Esophagus muscularis mucosa (tissue), 4 donors: ENCODE measurements at regions not wholly inside any gene's neighbourhood (a gene's known extent, or its start where the extent isn't known, plus 50 kb on each side); places are given as distances from the start of the nearest gene placed in this dataset.
A peak's percentile ranks its signal among the peaks of the same experiment; 100 is the strongest.

ENCODE experiments used
- DNase-seq: peaks from one replicate; pipeline ENCODE4 v3.0.0-alpha.2; 2017; ENCODE audit errors: extremely low spot score
- H3K27ac ChIP-seq, 4 donors: fragments of 200-600 bp; sonication (generic); replicated peaks in 1 of 4; 1 replicate in 3 of 4; 2 replicates in 1 of 4; pipeline ENCODE4 v1.5.1; 2016 to 2019; ENCODE audit warnings: mild to moderate bottlenecking in 1 of 4
- H3K27me3 ChIP-seq, 4 donors: fragments of 200-600 bp; sonication (generic); one replicate each; pipeline versions ENCODE4 v1.5.1 to v1.6.0; 2016 to 2019
- H3K36me3 ChIP-seq, 4 donors: fragments of 200-600 bp; sonication (generic); one replicate each; pipeline ENCODE4 v1.5.1; 2016 to 2019
- H3K4me1 ChIP-seq, 4 donors: fragments of 200-600 bp; sonication (generic); one replicate each; pipeline ENCODE4 v1.5.1; 2016 to 2019
- H3K4me3 ChIP-seq, 4 donors: fragments of 200-600 bp; sonication (generic); 1 replicate in 2 of 4; 2 replicates in 2 of 4; pipeline ENCODE4 v1.5.1; 2016 to 2019; ENCODE audit warnings: mild to moderate bottlenecking in 4 of 4, moderate library complexity in 1 of 4
- H3K9me3 ChIP-seq, 4 donors: fragments of 200-600 bp; sonication (generic); 1 replicate in 3 of 4; 2 replicates in 1 of 4; pipeline ENCODE4 v1.5.1; 2016 to 2019
- EP300 ChIP-seq: sonication (generic); formaldehyde crosslinking; IDR thresholded peaks from one replicate; pipeline ENCODE4 v1.6.1; 2017; ENCODE audit warnings: antibody characterized with exemption
- POLR2A ChIP-seq: fragments of 450-650 bp; IDR thresholded peaks from one replicate; pipeline ENCODE4 v1.6.1; 2017; ENCODE audit warnings: antibody characterized with exemption, moderate library complexity, mild to moderate bottlenecking, low read depth
- POLR2AphosphoS5 ChIP-seq, 2 donors: sonication (generic); formaldehyde crosslinking; IDR thresholded peaks; one replicate each; pipeline ENCODE4 v1.6.1; 2017; ENCODE audit warnings: antibody characterized with exemption in 2 of 2
- WGBS: methylation state at CpG from one replicate; pipeline ENCODE4 v1.1.5; 2018; 5-methylcytosine and 5-hydroxymethylcytosine counted together
- intact Hi-C: fragments of 100-400 bp; cut with DNase I; formaldehyde crosslinking; loops from one replicate; pipeline ENCODE4 v1.15.1; 2023
- TF ChIP-seq, protein P1 (sequence below), 3 experiments: fragments of 200-600 bp in 2 of 3; fragments of 450-650 bp in 1 of 3; sonication (generic) in 2 of 3; IDR thresholded peaks; one replicate each; pipeline ENCODE4 v1.5.1; 2017 to 2019; ENCODE audit warnings: antibody characterized with exemption in 3 of 3, mild to moderate bottlenecking in 2 of 3, moderate library complexity in 1 of 3

DNA sequence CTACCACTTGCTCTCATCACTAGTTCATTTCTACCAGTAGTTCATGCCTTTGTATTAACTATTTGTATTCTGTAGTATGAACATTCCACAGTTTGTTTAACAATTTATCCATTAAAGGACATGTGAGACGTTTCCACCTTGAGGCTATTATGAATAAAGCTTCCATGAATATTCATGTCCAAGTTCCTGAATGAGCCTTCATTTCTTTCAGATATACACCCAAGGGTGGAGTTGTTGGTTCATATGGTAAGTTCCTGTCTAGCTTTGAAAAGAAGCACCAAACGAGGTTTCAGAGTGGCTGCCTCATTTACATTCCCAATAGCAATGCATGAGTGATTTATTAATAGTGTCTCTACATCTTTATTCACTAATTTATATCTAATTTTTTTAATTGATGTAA lies 407.8 kb upstream of the C16orf82 start:
- DNase-seq = no peak

GRCh38 chr16:26664086-26664485 lies 402.6 kb upstream of the C16orf82 start:
- TF ChIP-seq, protein P1, sequence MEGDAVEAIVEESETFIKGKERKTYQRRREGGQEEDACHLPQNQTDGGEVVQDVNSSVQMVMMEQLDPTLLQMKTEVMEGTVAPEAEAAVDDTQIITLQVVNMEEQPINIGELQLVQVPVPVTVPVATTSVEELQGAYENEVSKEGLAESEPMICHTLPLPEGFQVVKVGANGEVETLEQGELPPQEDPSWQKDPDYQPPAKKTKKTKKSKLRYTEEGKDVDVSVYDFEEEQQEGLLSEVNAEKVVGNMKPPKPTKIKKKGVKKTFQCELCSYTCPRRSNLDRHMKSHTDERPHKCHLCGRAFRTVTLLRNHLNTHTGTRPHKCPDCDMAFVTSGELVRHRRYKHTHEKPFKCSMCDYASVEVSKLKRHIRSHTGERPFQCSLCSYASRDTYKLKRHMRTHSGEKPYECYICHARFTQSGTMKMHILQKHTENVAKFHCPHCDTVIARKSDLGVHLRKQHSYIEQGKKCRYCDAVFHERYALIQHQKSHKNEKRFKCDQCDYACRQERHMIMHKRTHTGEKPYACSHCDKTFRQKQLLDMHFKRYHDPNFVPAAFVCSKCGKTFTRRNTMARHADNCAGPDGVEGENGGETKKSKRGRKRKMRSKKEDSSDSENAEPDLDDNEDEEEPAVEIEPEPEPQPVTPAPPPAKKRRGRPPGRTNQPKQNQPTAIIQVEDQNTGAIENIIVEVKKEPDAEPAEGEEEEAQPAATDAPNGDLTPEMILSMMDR (IDR thresholded peaks at IDR 0.05) = no peak
- no peak for TF ChIP-seq POLR2A
- no peak for TF ChIP-seq POLR2AphosphoS5 (IDR thresholded peaks at IDR 0.05)
- no peak for TF ChIP-seq EP300
- intact Hi-C loops = no loop called here

More for the DNA sequence above, 407.8 kb upstream of the C16orf82 start:
- peaks cover 0 to under 1% (median 0%) of the 10 kb centered on the region in 4 donors for H3K27me3 ChIP-seq
- no peak overlapping the region for H3K27ac ChIP-seq
- H3K36me3 ChIP-seq = no peaks in the 10 kb centered on the region
- TF ChIP-seq, protein P1 (IDR thresholded peaks at IDR 0.05) = no peak
- TF ChIP-seq POLR2AphosphoS5 (IDR thresholded peaks at IDR 0.05) = no peak
- no peak for TF ChIP-seq POLR2A
- no peak for TF ChIP-seq EP300
- 59% methylated on average over 2 of the region's 2 CpGs for WGBS
- H3K4me1 ChIP-seq = no peaks in the 10 kb centered on the region
- intact Hi-C loops = loop anchor here (10.0 kb wide), 1 partner anchor 64 kb away; no protein-coding TSS in a partner anchor
- no peak overlapping the region for H3K4me3 ChIP-seq
- peaks cover 0 to 12% (median 0%) of the 10 kb centered on the region in 4 donors for H3K9me3 ChIP-seq

GRCh38 chr16:26665166-26665939 lies 401.4 kb upstream of the C16orf82 start:
- Histone ChIP-seq H3K9me3 (no peaks in the 10 kb centered on the region), H3K4me3 (no peak overlapping the region), H3K27ac (no peak overlapping the region), H3K4me1 (no peaks in the 10 kb centered on the region), H3K36me3 (no peaks in the 10 kb centered on the region), H3K27me3 (peaks cover 0 to 25% (median 0%) of the 10 kb centered on the region in 4 donors)
- TF ChIP-seq, protein P1 (IDR thresholded peaks at IDR 0.05) = no peak
- TF ChIP-seq EP300 = no peak
- no peak for TF ChIP-seq POLR2A
- no peak for TF ChIP-seq POLR2AphosphoS5 (IDR thresholded peaks at IDR 0.05)
- DNase-seq = peak; percentile 81
- intact Hi-C loops = no loop called here
- WGBS = 51% methylated on average over 13 of the region's 13 CpGs

More at GRCh38 chr16:26664086-26664485, 402.6 kb upstream of the C16orf82 start:
- WGBS = 54% methylated on average over 3 of the region's 4 CpGs
- peak; percentile 64 for DNase-seq
- H3K4me3 ChIP-seq = no peak overlapping the region
- H3K36me3 ChIP-seq = no peaks in the 10 kb centered on the region
- no peak overlapping the region for H3K27ac ChIP-seq
- H3K4me1 ChIP-seq = no peaks in the 10 kb centered on the region
- peaks cover 0 to 23% (median 0%) of the 10 kb centered on the region in 4 donors for H3K27me3 ChIP-seq
- H3K9me3 ChIP-seq = no peaks in the 10 kb centered on the region

DNA sequence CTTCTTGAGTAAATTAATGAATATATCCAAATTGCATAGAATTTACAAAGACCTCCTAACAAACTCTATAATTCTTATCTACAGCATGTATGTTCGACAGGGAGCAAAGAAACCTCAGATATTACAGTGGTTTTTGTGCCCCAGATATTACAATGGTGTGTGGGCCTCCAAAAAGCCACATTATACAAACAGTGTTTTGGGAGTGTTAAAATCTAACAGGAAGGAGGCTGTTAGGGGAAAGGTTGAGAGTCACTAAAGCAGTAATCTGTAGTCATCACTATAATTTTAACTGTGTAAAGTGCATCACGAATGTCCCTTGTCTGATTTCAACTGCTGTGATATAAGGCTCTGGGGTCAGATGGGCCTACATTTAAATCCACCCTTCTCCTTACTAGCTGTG lies 400.2 kb upstream of the C16orf82 start:
- Histone ChIP-seq H3K36me3 (no peaks in the 10 kb centered on the region), H3K27me3 (peaks cover 0 to 25% (median 0%) of the 10 kb centered on the region in 4 donors), H3K4me1 (no peaks in the 10 kb centered on the region), H3K27ac (no peak overlapping the region), H3K4me3 (no peak overlapping the region), H3K9me3 (no peaks in the 10 kb centered on the region)
- TF ChIP-seq POLR2A = no peak
- TF ChIP-seq, protein P1 (IDR thresholded peaks at IDR 0.05) = no peak
- no peak for TF ChIP-seq POLR2AphosphoS5 (IDR thresholded peaks at IDR 0.05)
- no peak for TF ChIP-seq EP300
- intact Hi-C loops = no loop called here
- 85% methylated on average over 2 of the region's 2 CpGs for WGBS
- DNase-seq = peak; percentile 26
